ENCODE measurements at regions not wholly inside any gene's neighbourhood (a gene's known extent, or its start where the extent isn't known, plus 50 kb on each side); places are given as distances from the start of the nearest gene placed in this dataset.
"Not testable (repeated sequence)": the region's sequence is repeated elsewhere in the genome, so short reads cannot be mapped to it uniquely, and the experiment has no call there.

- Mint-ChIP-seq H3K36me3 (no peaks in the 10 kb centered on the region), H3K9me3 (peaks cover 6% of the 10 kb centered on the region), H3K4me3 (no peak overlapping the region), H3K4me1 (no peaks in the 10 kb centered on the region), H3K27me3 (no peaks in the 10 kb centered on the region), H3K27ac (no peak overlapping the region)
Observed at GRCh38 chr4:31678356-31678755, 958.2 kb downstream of the PCDH7 start.

- Mint-ChIP-seq H3K27ac (no peak overlapping the region), H3K4me3 (no peak overlapping the region), H3K4me1 (no peaks in the 10 kb centered on the region), H3K36me3 (no peaks in the 10 kb centered on the region), H3K9me3 (no peaks in the 10 kb centered on the region), H3K27me3 (no peaks in the 10 kb centered on the region)
Observed at GRCh38 chr4:31682796-31683195, 962.6 kb downstream of the PCDH7 start.

DNA sequence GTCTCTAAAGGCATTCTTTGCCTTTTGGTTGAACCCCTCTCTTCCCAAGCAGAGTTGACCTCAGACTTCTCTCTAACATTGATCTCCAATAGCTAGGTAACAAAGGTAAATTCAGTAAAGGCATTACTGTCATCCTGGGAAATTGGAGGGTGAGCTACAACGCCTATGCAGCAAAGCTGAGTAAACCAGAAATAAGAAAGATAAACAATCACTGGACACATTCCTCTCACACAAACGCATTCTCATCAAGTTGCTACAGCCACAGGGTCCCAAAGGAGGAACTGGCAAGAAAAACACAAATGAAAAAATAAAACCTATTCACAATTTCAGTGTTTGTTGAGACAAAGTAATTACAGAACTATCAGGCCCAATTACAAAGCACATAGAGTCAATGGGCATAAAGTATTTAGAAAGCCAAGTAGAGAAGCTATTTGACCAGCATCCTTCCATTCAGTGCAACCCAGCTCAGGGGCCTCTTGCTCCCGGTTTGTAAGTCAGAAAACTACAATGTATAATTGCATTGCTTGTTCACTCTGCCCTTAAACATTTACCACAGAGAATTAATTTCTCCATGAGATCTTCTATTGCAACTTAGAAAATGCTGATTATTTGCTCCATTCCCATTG, 967.7 kb downstream of the PCDH7 start:
- Mint-ChIP-seq H3K4me1 (no peaks in the 10 kb centered on the region), H3K27me3 (no peaks in the 10 kb centered on the region), H3K36me3 (no peaks in the 10 kb centered on the region), H3K9me3 (no peaks in the 10 kb centered on the region), H3K4me3 (no peak overlapping the region), H3K27ac (no peak overlapping the region)

GRCh38 chr4:31692399-31692940, 972.3 kb downstream of the PCDH7 start:
- Mint-ChIP-seq H3K9me3 (no peaks in the 10 kb centered on the region), H3K27ac (no peak overlapping the region), H3K36me3 (no peaks in the 10 kb centered on the region), H3K4me1 (no peaks in the 10 kb centered on the region), H3K4me3 (no peak overlapping the region), H3K27me3 (no peaks in the 10 kb centered on the region)

DNA sequence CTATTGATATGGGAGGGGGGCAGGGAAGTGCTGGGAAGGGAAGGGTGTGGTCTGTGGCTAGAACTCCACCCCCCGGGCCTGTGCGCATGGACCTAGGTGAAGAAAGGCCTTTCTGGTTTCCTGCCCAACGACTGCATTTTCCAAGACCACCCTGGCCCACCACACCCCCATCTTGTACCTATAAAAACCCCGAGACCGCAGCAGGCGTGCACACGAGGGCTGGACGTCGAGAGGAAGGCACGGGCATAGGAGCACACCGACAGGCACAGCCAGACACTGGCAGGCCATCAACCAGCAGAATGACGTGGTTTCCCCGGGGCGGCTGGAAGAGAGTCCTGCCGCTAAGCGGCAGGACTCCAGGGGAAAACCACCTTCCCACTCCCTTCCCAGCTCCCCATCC, 981.1 kb downstream of the PCDH7 start:
- no peaks in the 10 kb centered on the region for H3K36me3 Mint-ChIP-seq
- no peak overlapping the region for H3K4me3 Mint-ChIP-seq
- no peaks in the 10 kb centered on the region for H3K4me1 Mint-ChIP-seq
- H3K27me3 Mint-ChIP-seq = no peaks in the 10 kb centered on the region
- H3K9me3 Mint-ChIP-seq = peaks cover 10% of the 10 kb centered on the region
- H3K27ac Mint-ChIP-seq = no peak overlapping the region

GRCh38 chr4:31702326-31702725, 982.2 kb downstream of the PCDH7 start:
- Mint-ChIP-seq H3K36me3 (no peaks in the 10 kb centered on the region), H3K4me1 (no peaks in the 10 kb centered on the region), H3K4me3 (no peak overlapping the region), H3K27me3 (no peaks in the 10 kb centered on the region), H3K27ac (no peak overlapping the region), H3K9me3 (peaks cover 10% of the 10 kb centered on the region)

DNA sequence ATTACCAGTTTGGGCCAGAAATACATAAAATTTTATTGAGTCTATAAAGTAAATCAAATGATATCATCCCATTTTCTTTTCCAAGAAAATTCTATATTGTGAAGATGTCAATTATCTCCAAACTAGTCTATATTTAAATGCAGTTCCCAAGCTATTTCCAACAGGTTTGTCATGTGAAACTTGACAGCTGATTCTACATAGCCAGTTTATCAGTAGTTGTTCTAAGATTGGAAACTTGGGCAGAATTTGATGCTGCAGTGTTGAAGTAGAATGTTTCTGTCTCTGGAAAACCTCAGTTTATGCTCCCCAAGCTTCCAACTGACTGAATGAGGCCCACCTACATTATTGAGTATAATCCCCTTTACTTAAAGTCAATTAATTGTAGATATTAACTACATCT, 994.1 kb downstream of the PCDH7 start:
- Mint-ChIP-seq H3K9me3 (peaks cover 13% of the 10 kb centered on the region), H3K36me3 (no peaks in the 10 kb centered on the region), H3K27me3 (no peaks in the 10 kb centered on the region), H3K27ac (no peak overlapping the region), H3K4me3 (no peak overlapping the region), H3K4me1 (no peaks in the 10 kb centered on the region)

GRCh38 chr4:31715302-31715701, 995.1 kb downstream of the PCDH7 start:
- peaks cover 11% of the 10 kb centered on the region for H3K9me3 Mint-ChIP-seq

GRCh38 chr4:31727030-31727429, 1006.9 kb downstream of the PCDH7 start:
- Mint-ChIP-seq H3K27me3 (no peaks in the 10 kb centered on the region), H3K4me3 (no peak overlapping the region), H3K9me3 (no peaks in the 10 kb centered on the region), H3K36me3 (no peaks in the 10 kb centered on the region), H3K4me1 (no peaks in the 10 kb centered on the region), H3K27ac (no peak overlapping the region)

More at GRCh38 chr4:31715302-31715701, 995.1 kb downstream of the PCDH7 start:
- Mint-ChIP-seq H3K27me3 (no peaks in the 10 kb centered on the region), H3K4me3 (no peak overlapping the region), H3K36me3 (no peaks in the 10 kb centered on the region), H3K27ac (no peak overlapping the region), H3K4me1 (no peaks in the 10 kb centered on the region)

DNA sequence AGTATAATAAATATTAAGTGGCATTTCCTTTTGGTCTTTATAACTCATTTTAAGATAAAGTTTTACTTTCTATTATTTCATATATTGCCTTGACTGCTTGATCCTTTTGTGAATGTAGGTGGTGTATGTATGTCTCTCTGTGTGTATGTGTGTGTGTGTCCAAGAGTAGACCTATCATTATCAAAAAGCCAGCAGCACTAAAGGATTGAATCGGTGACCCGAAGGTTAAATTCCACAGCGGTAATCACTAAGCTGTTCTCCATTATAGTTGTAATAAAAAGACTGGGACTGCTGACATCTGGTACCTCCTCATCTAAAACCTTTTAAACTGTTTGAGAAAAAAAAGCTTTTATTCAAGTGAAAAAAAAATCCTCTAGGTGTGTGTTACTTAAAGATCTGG, 1014.8 kb downstream of the PCDH7 start:
- H3K27ac Mint-ChIP-seq = no peak overlapping the region
- H3K9me3 Mint-ChIP-seq = no peaks in the 10 kb centered on the region
- no peak overlapping the region for H3K4me3 Mint-ChIP-seq
- H3K36me3 Mint-ChIP-seq = no peaks in the 10 kb centered on the region
- no peaks in the 10 kb centered on the region for H3K27me3 Mint-ChIP-seq
- no peaks in the 10 kb centered on the region for H3K4me1 Mint-ChIP-seq

DNA sequence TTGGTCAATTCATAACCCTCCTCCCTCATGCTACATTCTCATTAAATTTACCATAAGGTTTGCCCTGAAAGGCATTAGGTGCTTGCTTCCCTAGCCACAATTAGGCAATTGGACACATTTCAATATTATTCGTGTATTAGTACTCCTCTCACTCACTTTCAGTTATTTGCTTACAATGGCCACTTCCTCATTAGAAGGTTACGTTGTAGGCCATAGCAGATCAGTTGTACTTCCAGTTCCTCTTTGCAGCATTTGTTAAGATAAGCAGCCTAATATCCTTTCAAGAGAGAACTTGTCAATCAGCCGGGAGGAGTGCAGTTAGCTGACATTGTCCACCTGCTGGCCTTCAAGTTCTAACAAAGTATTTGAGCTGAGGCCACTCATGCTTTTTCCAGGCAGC, 1017.2 kb downstream of the PCDH7 start:
- Mint-ChIP-seq H3K4me1 (no peaks in the 10 kb centered on the region), H3K27me3 (no peaks in the 10 kb centered on the region), H3K9me3 (no peaks in the 10 kb centered on the region), H3K36me3 (no peaks in the 10 kb centered on the region), H3K27ac (no peak overlapping the region), H3K4me3 (no peak overlapping the region)

- H3K36me3 Mint-ChIP-seq = no peaks in the 10 kb centered on the region
- H3K4me3 Mint-ChIP-seq = no peak overlapping the region
- no peaks in the 10 kb centered on the region for H3K4me1 Mint-ChIP-seq
- H3K27ac Mint-ChIP-seq = no peak overlapping the region
- H3K9me3 Mint-ChIP-seq = peaks cover 4% of the 10 kb centered on the region
- H3K27me3 Mint-ChIP-seq = no peaks in the 10 kb centered on the region
Observed at GRCh38 chr4:31741326-31741725, 1021.2 kb downstream of the PCDH7 start.

DNA sequence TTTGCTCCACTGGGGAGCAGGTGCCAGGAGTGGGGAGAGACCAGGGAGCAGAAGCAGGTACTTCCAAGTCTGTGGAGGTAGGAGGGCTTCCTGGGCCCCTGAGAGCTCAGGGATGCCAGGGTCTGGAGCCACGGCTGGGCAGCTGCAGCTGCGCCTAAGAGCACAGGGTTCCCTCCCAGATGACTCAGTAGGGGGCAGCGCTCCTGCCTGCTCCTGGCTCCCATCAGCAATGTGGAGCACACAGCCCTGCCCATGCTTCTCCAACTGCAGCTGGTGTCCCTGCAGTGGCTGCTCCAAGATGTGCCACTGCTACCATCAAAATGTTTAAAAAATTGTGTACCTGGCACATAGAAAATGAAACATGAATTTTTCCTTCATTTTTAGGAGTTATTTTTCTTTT, 1028.2 kb downstream of the PCDH7 start:
- no peaks in the 10 kb centered on the region for H3K36me3 Mint-ChIP-seq
- H3K4me3 Mint-ChIP-seq = no peak overlapping the region
- peaks cover 9% of the 10 kb centered on the region for H3K9me3 Mint-ChIP-seq
- no peak overlapping the region for H3K27ac Mint-ChIP-seq
- H3K27me3 Mint-ChIP-seq = no peaks in the 10 kb centered on the region
- H3K4me1 Mint-ChIP-seq = no peaks in the 10 kb centered on the region

- H3K9me3 Mint-ChIP-seq = not testable (repeated sequence)
Observed at GRCh38 chr4:31750581-31750980, 1030.4 kb downstream of the PCDH7 start.

DNA sequence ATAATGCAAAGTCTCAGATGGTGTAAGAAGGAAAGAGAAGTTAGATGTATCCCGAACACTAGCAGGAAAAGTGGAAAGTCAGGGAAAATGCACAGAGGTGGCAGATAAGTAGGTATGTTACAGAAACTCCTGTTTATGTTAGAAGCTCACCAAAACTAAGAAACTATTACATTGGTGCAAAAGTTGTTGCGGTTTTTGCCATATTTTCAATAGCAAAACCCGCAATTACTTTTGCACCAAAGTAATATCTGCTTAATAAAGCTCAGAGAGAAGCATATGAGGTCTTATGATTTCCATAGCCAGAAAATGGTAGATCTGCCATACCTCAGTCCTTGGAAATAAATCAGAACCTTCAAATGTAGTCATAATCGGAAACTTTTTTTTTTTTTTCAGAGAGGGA, 1035.6 kb downstream of the PCDH7 start:
- no peaks in the 10 kb centered on the region for H3K27me3 Mint-ChIP-seq
- H3K4me1 Mint-ChIP-seq = no peaks in the 10 kb centered on the region
- no peak overlapping the region for H3K4me3 Mint-ChIP-seq
- no peaks in the 10 kb centered on the region for H3K36me3 Mint-ChIP-seq
- H3K9me3 Mint-ChIP-seq = peaks cover 17% of the 10 kb centered on the region
- no peak overlapping the region for H3K27ac Mint-ChIP-seq

More at GRCh38 chr4:31750581-31750980, 1030.4 kb downstream of the PCDH7 start:
- H3K27me3 Mint-ChIP-seq, H3K27ac Mint-ChIP-seq, H3K4me3 Mint-ChIP-seq, H3K36me3 Mint-ChIP-seq, H3K4me1 Mint-ChIP-seq: not testable (repeated sequence)

- Mint-ChIP-seq H3K36me3 (no peaks in the 10 kb centered on the region), H3K9me3 (peaks cover 15% of the 10 kb centered on the region), H3K27ac (no peak overlapping the region), H3K4me3 (no peak overlapping the region), H3K27me3 (no peaks in the 10 kb centered on the region), H3K4me1 (no peaks in the 10 kb centered on the region)
Observed at GRCh38 chr4:31768756-31769155, 1048.6 kb downstream of the PCDH7 start.

GRCh38 chr4:31783311-31783710, 1063.1 kb downstream of the PCDH7 start:
- H3K27me3 Mint-ChIP-seq = no peaks in the 10 kb centered on the region
- no peaks in the 10 kb centered on the region for H3K9me3 Mint-ChIP-seq
- no peak overlapping the region for H3K4me3 Mint-ChIP-seq

More at GRCh38 chr4:31783311-31783710, 1063.1 kb downstream of the PCDH7 start:
- H3K36me3 Mint-ChIP-seq = no peaks in the 10 kb centered on the region
- H3K4me1 Mint-ChIP-seq = no peaks in the 10 kb centered on the region
- H3K27ac Mint-ChIP-seq = no peak overlapping the region

All from activated naive CD4-positive, alpha-beta T cell treated with anti-CD3 and anti-CD28 coated beads, Interleukin-2, amount 50 U/mL, for 24 hours (primary cell).